Keratinocyte (primary cell): ENCODE measurements at regions not wholly inside any gene's neighbourhood (a gene's known extent, or its start where the extent isn't known, plus 50 kb on each side); places are given as distances from the start of the nearest gene placed in this dataset.
"Not testable (repeated sequence)": the region's sequence is repeated elsewhere in the genome, so short reads cannot be mapped to it uniquely, and the experiment has no call there.

Experiments
- DNase-seq: peaks from one replicate; pipeline ENCODE4 v3.0.0-alpha.2; 2011; ENCODE audit warnings: low read depth, missing footprints, low spot score
- FAIRE-seq: peaks from 2 replicates; lab custom pipeline; 2011; peaks lifted over from hg19 to GRCh38; lab: Jason Lieb, UNC
- H2AFZ ChIP-seq: 2 replicates; pipeline ENCODE4 v1.6.0; 2012; ENCODE audit warnings: low read length, control low read depth, inconsistent platforms; ENCODE audit not compliant: control insufficient read depth
- H3K27ac ChIP-seq: 2 replicates; pipeline ENCODE4 v1.5.1; 2011; ENCODE audit warnings: low read length; ENCODE audit not compliant: control insufficient read depth, insufficient read depth
- H3K27me3 ChIP-seq: 3 replicates; pipeline ENCODE4 v1.6.0; 2011; ENCODE audit warnings: low read length; ENCODE audit not compliant: control insufficient read depth, insufficient read depth; ENCODE audit errors: extremely low read depth
- H3K36me3 ChIP-seq, 2 experiments: 2 replicates in 1 of 2; 3 replicates in 1 of 2; pipeline ENCODE4 v1.5.1; 2011; ENCODE audit warnings: low read length in 2 of 2, mild to moderate bottlenecking in 1 of 2; ENCODE audit not compliant: control insufficient read depth in 2 of 2, insufficient read depth in 2 of 2; ENCODE audit errors: extremely low read depth in 1 of 2
- H3K4me1 ChIP-seq: 3 replicates; pipeline ENCODE4 v1.5.1; 2011; ENCODE audit warnings: low read length; ENCODE audit not compliant: control insufficient read depth, insufficient read depth; ENCODE audit errors: extremely low read depth
- H3K4me2 ChIP-seq: 3 replicates; pipeline ENCODE4 v1.6.0; 2011; ENCODE audit warnings: low read depth, low read length; ENCODE audit not compliant: control insufficient read depth, insufficient read depth; ENCODE audit errors: extremely low read depth
- H3K4me3 ChIP-seq, 3 experiments: fragments of 200-600 bp in 1 of 3; sonication (generic) in 1 of 3; 2 replicates in 2 of 3; 3 replicates in 1 of 3; pipeline ENCODE4 v1.5.1; 2011 to 2016; ENCODE audit warnings: low read length in 3 of 3, mild to moderate bottlenecking in 3 of 3, control low read depth in 2 of 3, inconsistent platforms in 1 of 3, low read depth in 1 of 3, mixed read lengths in 1 of 3, mixed run types in 1 of 3, moderate library complexity in 1 of 3; ENCODE audit not compliant: control insufficient read depth in 2 of 3, insufficient read depth in 2 of 3; ENCODE audit errors: extremely low read depth in 1 of 3
- H3K79me2 ChIP-seq: 2 replicates; pipeline ENCODE4 v1.6.0; 2012; ENCODE audit warnings: low read length; ENCODE audit not compliant: control insufficient read depth, insufficient read depth
- H3K9ac ChIP-seq: 3 replicates; pipeline ENCODE4 v1.6.0; 2011; ENCODE audit warnings: low read length; ENCODE audit not compliant: control insufficient read depth, insufficient read depth; ENCODE audit errors: extremely low read depth
- H3K9me1 ChIP-seq: 3 replicates; pipeline ENCODE4 v1.6.0; 2011; ENCODE audit warnings: low read length; ENCODE audit not compliant: control insufficient read depth, insufficient read depth; ENCODE audit errors: extremely low read depth
- H3K9me3 ChIP-seq: 2 replicates; pipeline ENCODE4 v1.5.1; 2012; ENCODE audit warnings: low read depth, low read length; ENCODE audit not compliant: control insufficient read depth
- H4K20me1 ChIP-seq: 3 replicates; pipeline ENCODE4 v1.6.0; 2011; ENCODE audit warnings: low read length; ENCODE audit not compliant: control insufficient read depth, insufficient read depth; ENCODE audit errors: extremely low read depth
- dilution Hi-C: fragments of 300-500 bp; cut with MboI; formaldehyde crosslinking; loops from one replicate; pipeline ENCODE4 v1.7.0; 2020; ENCODE audit warnings: low sequenced_read_pairs; ENCODE audit not compliant: extremely low pct_ligation_motif_present

GRCh38 chr1:146292940-146293936, 64.4 kb upstream of the NOTCH2NLA start:
- dilution Hi-C loops, H3K9ac ChIP-seq, FAIRE-seq, H3K9me3 ChIP-seq, H3K9me1 ChIP-seq, H3K79me2 ChIP-seq, H2AFZ ChIP-seq, H3K4me1 ChIP-seq, H3K36me3 ChIP-seq, H4K20me1 ChIP-seq, H3K27me3 ChIP-seq, DNase-seq, H3K27ac ChIP-seq, H3K4me2 ChIP-seq, H3K4me3 ChIP-seq: not testable (repeated sequence)

GRCh38 chr1:146292424-146292823, 63.6 kb upstream of the NOTCH2NLA start:
- FAIRE-seq = not testable (repeated sequence)

GRCh38 chr1:146287881-146288280, 59.1 kb upstream of the NOTCH2NLA start:
- H4K20me1 ChIP-seq, DNase-seq, H3K79me2 ChIP-seq, H3K27me3 ChIP-seq, dilution Hi-C loops, FAIRE-seq, H3K9me1 ChIP-seq, H3K9me3 ChIP-seq, H3K9ac ChIP-seq, H3K4me3 ChIP-seq, H3K27ac ChIP-seq, H3K36me3 ChIP-seq, H3K4me1 ChIP-seq, H2AFZ ChIP-seq, H3K4me2 ChIP-seq: not testable (repeated sequence)

More at GRCh38 chr1:146292424-146292823, 63.6 kb upstream of the NOTCH2NLA start:
- H3K9ac ChIP-seq, H3K9me1 ChIP-seq, H3K79me2 ChIP-seq, dilution Hi-C loops, H3K4me1 ChIP-seq, H3K4me2 ChIP-seq, H3K27me3 ChIP-seq, H4K20me1 ChIP-seq, H3K27ac ChIP-seq, H3K9me3 ChIP-seq, H3K36me3 ChIP-seq, DNase-seq, H2AFZ ChIP-seq, H3K4me3 ChIP-seq: not testable (repeated sequence)

GRCh38 chr1:146284760-146285159, 55.9 kb upstream of the NOTCH2NLA start:
- H3K4me1 ChIP-seq, H3K4me3 ChIP-seq, H3K79me2 ChIP-seq, H3K9me3 ChIP-seq, H3K27me3 ChIP-seq, H4K20me1 ChIP-seq, dilution Hi-C loops, H3K27ac ChIP-seq, H3K36me3 ChIP-seq, H3K9ac ChIP-seq, H3K4me2 ChIP-seq, FAIRE-seq, H3K9me1 ChIP-seq, DNase-seq, H2AFZ ChIP-seq: not testable (repeated sequence)

- not testable (repeated sequence) for H3K4me1 ChIP-seq
These were observed 54.7 kb upstream of the NOTCH2NLA start for GRCh38 chr1:146283527-146283880.

More at GRCh38 chr1:146283527-146283880, 54.7 kb upstream of the NOTCH2NLA start:
- H3K27ac ChIP-seq, H3K9ac ChIP-seq, H3K9me1 ChIP-seq, H2AFZ ChIP-seq, H3K4me3 ChIP-seq, H3K27me3 ChIP-seq, H4K20me1 ChIP-seq, H3K79me2 ChIP-seq, DNase-seq, dilution Hi-C loops, H3K4me2 ChIP-seq, H3K36me3 ChIP-seq, H3K9me3 ChIP-seq, FAIRE-seq: not testable (repeated sequence)
